HepG2 (cell line): ENCODE measurements at regions not wholly inside any gene's neighbourhood (a gene's known extent, or its start where the extent isn't known, plus 50 kb on each side); places are given as distances from the start of the nearest gene placed in this dataset.
"Not testable (repeated sequence)": the region's sequence is repeated elsewhere in the genome, so short reads cannot be mapped to it uniquely, and the experiment has no call there.

Experiments used
- ATAC-seq: fragments of 200-7000 bp; cut with Tn5 transposase; 3 replicates; pipeline ENCODE4 v1.9.1; 2020; ENCODE audit warnings: mild to moderate bottlenecking, moderate library complexity
- BruUV-seq: library from RNA; stranded (reverse); fragments of 400-500 nt; replicated peaks from 2 replicates; lab custom pipeline; 2021; lab: Mats Ljungman, UMichigan
- CTCF ChIA-PET: fragments of 300-600 bp; formaldehyde crosslinking; extraction: SDS; loops from one replicate; lab custom pipeline; 2021; ENCODE audit warnings: low total read pairs, inconsistent platforms, low intra/inter-chr PET ratio; lab: Yijun Ruan, JAX
- POLR2A ChIA-PET: fragments of 350-600 bp; sonication (Branson Sonifier 250); formaldehyde crosslinking; loops from one replicate; lab custom pipeline; 2020; ENCODE audit warnings: antibody characterized with exemption, inconsistent platforms; lab: Yijun Ruan, JAX
- DNase-seq: peaks from one replicate; pipeline ENCODE4 v3.0.0-alpha.2; 2015; ENCODE audit warnings: low spot score
- FAIRE-seq: peaks from 3 replicates; lab custom pipeline; 2011; peaks lifted over from hg19 to GRCh38; lab: Jason Lieb, UNC
- H2AFZ ChIP-seq: one replicate; pipeline ENCODE4 v1.6.1; 2011; ENCODE audit warnings: low read length, inconsistent platforms
- H3K27ac ChIP-seq: fragments of 300-600 bp; 3 replicates; pipeline ENCODE4 v1.8.0; 2011; ENCODE audit warnings: mixed run types, mild to moderate bottlenecking, mixed read lengths, low read length, inconsistent platforms; ENCODE audit not compliant: insufficient read depth; ENCODE audit errors: extremely low read length
- H3K27me3 ChIP-seq, 2 experiments: fragments of 200-600 bp in 1 of 2; 2 replicates in 1 of 2; 3 replicates in 1 of 2; pipeline versions ENCODE4 v1.6.0 to v1.8.0; 2011; ENCODE audit warnings: low read length in 2 of 2, mild to moderate bottlenecking in 2 of 2, moderate library complexity in 2 of 2, inconsistent platforms in 1 of 2; ENCODE audit not compliant: insufficient read depth in 2 of 2, control insufficient read depth in 1 of 2
- H3K36me3 ChIP-seq, 2 experiments: fragments of 200-600 bp in 1 of 2; replicated peaks in 1 of 2; 2 replicates in 1 of 2; 3 replicates in 1 of 2; pipeline versions ENCODE4 v1.5.1 to v1.8.0; 2011; ENCODE audit warnings: low read length in 2 of 2, inconsistent platforms in 1 of 2; ENCODE audit not compliant: insufficient read depth in 2 of 2, control insufficient read depth in 1 of 2
- H3K4me1 ChIP-seq: 2 replicates; pipeline ENCODE4 v1.5.1; 2012; ENCODE audit warnings: low read length, inconsistent platforms; ENCODE audit not compliant: insufficient read depth
- H3K4me2 ChIP-seq: 2 replicates; pipeline ENCODE4 v1.6.0; 2011; ENCODE audit warnings: low read depth, low read length, inconsistent platforms
- H3K4me3 ChIP-seq, 3 experiments: fragments of 200-600 bp in 1 of 3; sonication (generic), shearing (Covaris generic) in 1 of 3; replicated peaks in 1 of 3; 2 replicates each; pipeline ENCODE4 v1.5.1; 2011 to 2016; ENCODE audit warnings: low read length in 3 of 3, inconsistent platforms in 2 of 3, low read depth in 2 of 3, mild to moderate bottlenecking in 2 of 3, control low read depth in 1 of 3, mixed read lengths in 1 of 3; ENCODE audit not compliant: insufficient read depth in 1 of 3
- H3K79me2 ChIP-seq: one replicate; pipeline ENCODE4 v1.6.1; 2011; ENCODE audit warnings: low read length, inconsistent platforms; ENCODE audit not compliant: insufficient read depth
- H3K9ac ChIP-seq: 2 replicates; pipeline ENCODE4 v1.6.0; 2011; ENCODE audit warnings: mild to moderate bottlenecking, low read depth, low read length, inconsistent platforms; ENCODE audit not compliant: insufficient read depth
- H3K9me3 ChIP-seq: 2 replicates; pipeline ENCODE4 v1.5.1; 2012; ENCODE audit warnings: mild to moderate bottlenecking, low read length
- H4K20me1 ChIP-seq: 2 replicates; pipeline ENCODE4 v1.6.0; 2011; ENCODE audit warnings: inconsistent platforms, mild to moderate bottlenecking, low read length, moderate library complexity; ENCODE audit not compliant: insufficient read depth
- CEBPB ChIP-seq: IDR thresholded peaks from 2 replicates; pipeline ENCODE4 v1.6.1; 2011; ENCODE audit warnings: low read depth, low read length, improper control_type of control experiment, borderline replicate concordance
- CEBPG ChIP-seq: IDR thresholded peaks from 2 replicates; pipeline ENCODE4 v1.6.1; 2016
- STAG1 ChIP-seq: sonication (generic); formaldehyde crosslinking; IDR thresholded peaks from 2 replicates; pipeline ENCODE4 v1.4.0; 2020; ENCODE audit warnings: missing genetic modification reagents
- ZZZ3 ChIP-seq: sonication (generic); formaldehyde crosslinking; IDR thresholded peaks from 2 replicates; pipeline ENCODE4 v1.4.0; 2020; ENCODE audit warnings: missing genetic modification reagents, mild to moderate bottlenecking, borderline replicate concordance
- WGBS: methylation state at CpG from one replicate; pipeline ENCODE4 v1.1.6; 2017; ENCODE audit warnings: low lambda C conversion rate; 5-methylcytosine and 5-hydroxymethylcytosine counted together
- in situ Hi-C: cut with HindIII; loops from 2 replicates; pipeline ENCODE4 v1.10.0; 2017; ENCODE audit warnings: low pct_unique_long_range_greater_than_20kb; ENCODE audit not compliant: extremely low pct_ligation_motif_present
- intact Hi-C: fragments of 100-400 bp; cut with micrococcal nuclease; formaldehyde crosslinking; loops from one replicate; pipeline ENCODE4 v1.10.0; 2022; ENCODE audit not compliant: unreplicated experiment

GRCh38 chr4:170198747-170199146, 109.0 kb upstream of the AADAT start:
- BruUV-seq: no TSS peak
- ATAC-seq: no peak
- no peak for FAIRE-seq
- intact Hi-C loops: no loop called here
- ChIA-PET POLR2A (no interaction called here), CTCF (no interaction called here)
- no peak for DNase-seq
- WGBS: 0% methylated on average over 1 of the region's 1 CpG
- Histone ChIP-seq H3K4me2 (no peak overlapping the region), H3K9ac (no peak overlapping the region), H3K9me3 (no peaks in the 10 kb centered on the region), H2AFZ (no peak overlapping the region), H4K20me1 (no peaks in the 10 kb centered on the region), H3K79me2 (no peaks in the 10 kb centered on the region), H3K4me3 (no peak overlapping the region), H3K27me3 (no peaks in the 10 kb centered on the region), H3K36me3 (no peaks in the 10 kb centered on the region), H3K4me1 (no peaks in the 10 kb centered on the region), H3K27ac (no peak overlapping the region)
- TF ChIP-seq ZZZ3 (CRISPR knock-in tag): no peak
- TF ChIP-seq STAG1 (CRISPR knock-in tag): peak; percentile 10; the same call in 1 of the 2 replicates
- in situ Hi-C loops: no loop called here

GRCh38 chr4:170194794-170195193, 105.0 kb upstream of the AADAT start:
- DNase-seq, H3K4me3 ChIP-seq, H3K4me1 ChIP-seq, H3K4me2 ChIP-seq, H3K9ac ChIP-seq, intact Hi-C loops, H4K20me1 ChIP-seq, BruUV-seq, H3K9me3 ChIP-seq, POLR2A ChIA-PET, ATAC-seq, H3K36me3 ChIP-seq, H2AFZ ChIP-seq, H3K79me2 ChIP-seq, CTCF ChIA-PET, H3K27ac ChIP-seq, in situ Hi-C loops, H3K27me3 ChIP-seq, FAIRE-seq: not testable (repeated sequence)
- 0 out of 2 replicates have a peak, but pooled peaks have one; percentile 33 for TF ChIP-seq CEBPB
- 0 out of 2 replicates have a peak, but pooled peaks have one; percentile 10 for TF ChIP-seq CEBPG (CRISPR knock-in tag)
- 2% methylated on average over 2 of the region's 2 CpGs for WGBS
